ENCODE measurements at regions not wholly inside any gene's neighbourhood (a gene's known extent, or its start where the extent isn't known, plus 50 kb on each side); places are given as distances from the start of the nearest gene placed in this dataset.
"Not testable (repeated sequence)": the region's sequence is repeated elsewhere in the genome, so short reads cannot be mapped to it uniquely, and the experiment has no call there.

GRCh38 chr7:119951614-119952013, 321.4 kb upstream of the KCND2 start:
- 96% methylated on average over 20 of the region's 24 CpGs for WGBS
- H2BK120ac ChIP-seq (ENCODE audit: low read depth, low read length); H3K36me3 ChIP-seq (ENCODE audit: control insufficient read depth in 1 of 2, insufficient read depth in 2 of 2, low read depth in 1 of 2, low read length in 2 of 2); H3K79me1 ChIP-seq (replicated peaks; ENCODE audit: low read length, poor library complexity, severe bottlenecking); H3K9ac ChIP-seq (ENCODE audit: low read length); H2AK5ac ChIP-seq (ENCODE audit: low read length, severe bottlenecking); H3K4ac ChIP-seq (ENCODE audit: low read depth in 1 of 2, low read length in 2 of 2); H4K91ac ChIP-seq (ENCODE audit: low read length); H2BK5ac ChIP-seq (ENCODE audit: low read depth, low read length, poor library complexity, severe bottlenecking); H3K9me3 ChIP-seq (ENCODE audit: control insufficient read depth, low read length); H3K4me3 ChIP-seq (ENCODE audit: insufficient read depth in 1 of 2, low read depth in 1 of 2, low read length in 2 of 2); H3K23ac ChIP-seq (ENCODE audit: low read length in 2 of 2); H3K27me3 ChIP-seq (ENCODE audit: control insufficient read depth in 1 of 2, insufficient read depth in 1 of 2, low read length in 2 of 2); H3K4me2 ChIP-seq (ENCODE audit: low read length, poor library complexity, severe bottlenecking); H4K8ac ChIP-seq (ENCODE audit: low read length); H3K4me1 ChIP-seq (ENCODE audit: control insufficient read depth, insufficient read depth, low read depth, low read length); H3K18ac ChIP-seq (ENCODE audit: low read depth in 1 of 2, low read length in 2 of 2); H3K27ac ChIP-seq (ENCODE audit: low read length, poor library complexity, severe bottlenecking); DNase-seq; H3K14ac ChIP-seq (ENCODE audit: low read length in 2 of 2); H2BK15ac ChIP-seq (ENCODE audit: low read depth, poor library complexity, severe bottlenecking); H2BK12ac ChIP-seq (ENCODE audit: low read length in 2 of 2); H2AFZ ChIP-seq (ENCODE audit: low read depth, low read length): not testable (repeated sequence)

- Histone ChIP-seq H3K18ac (ENCODE audit: low read depth in 1 of 2, low read length in 2 of 2) (no peak overlapping the region), H3K14ac (ENCODE audit: low read length in 2 of 2) (no peak overlapping the region), H3K27ac (ENCODE audit: low read length, poor library complexity, severe bottlenecking) (no peak overlapping the region), H3K4ac (ENCODE audit: low read depth in 1 of 2, low read length in 2 of 2) (no peak overlapping the region), H2BK15ac (ENCODE audit: low read depth, poor library complexity, severe bottlenecking) (no peak overlapping the region), H2AK5ac (ENCODE audit: low read length, severe bottlenecking) (no peak overlapping the region), H3K4me1 (ENCODE audit: control insufficient read depth, insufficient read depth, low read depth, low read length) (no peaks in the 10 kb centered on the region), H4K8ac (ENCODE audit: low read length) (no peak overlapping the region), H2BK5ac (ENCODE audit: low read depth, low read length, poor library complexity, severe bottlenecking) (no peak overlapping the region), H3K9me3 (ENCODE audit: control insufficient read depth, low read length) (no peaks in the 10 kb centered on the region), H3K23ac (ENCODE audit: low read length in 2 of 2) (no peak overlapping the region), H3K27me3 (ENCODE audit: control insufficient read depth in 1 of 2, insufficient read depth in 1 of 2, low read length in 2 of 2) (no peaks in the 10 kb centered on the region), H2AFZ (ENCODE audit: low read depth, low read length) (no peak overlapping the region), H2BK120ac (ENCODE audit: low read depth, low read length) (no peak overlapping the region), H2BK12ac (ENCODE audit: low read length in 2 of 2) (no peak overlapping the region), H3K9ac (ENCODE audit: low read length) (no peak overlapping the region), H3K4me3 (ENCODE audit: insufficient read depth in 1 of 2, low read depth in 1 of 2, low read length in 2 of 2) (no peak overlapping the region), H4K91ac (ENCODE audit: low read length) (no peak overlapping the region), H3K4me2 (ENCODE audit: low read length, poor library complexity, severe bottlenecking) (no peak overlapping the region), H3K79me1 (replicated peaks; ENCODE audit: low read length, poor library complexity, severe bottlenecking) (no peaks in the 10 kb centered on the region), H3K36me3 (ENCODE audit: control insufficient read depth in 1 of 2, insufficient read depth in 2 of 2, low read depth in 1 of 2, low read length in 2 of 2) (no peaks in the 10 kb centered on the region)
- no peak for DNase-seq
Measured at GRCh38 chr7:119957335-119957734, 315.6 kb upstream of the KCND2 start.

GRCh38 chr7:119959811-119960210, 313.2 kb upstream of the KCND2 start:
- H3K4me1 ChIP-seq (ENCODE audit: control insufficient read depth, insufficient read depth, low read depth, low read length): no peaks in the 10 kb centered on the region
- WGBS: no CpG with 5 or more reads among the region's 1 CpG

GRCh38 chr7:119963654-119964053, 309.3 kb upstream of the KCND2 start:
- no peak overlapping the region for H3K14ac ChIP-seq (ENCODE audit: low read length in 2 of 2)
- H2AK5ac ChIP-seq (ENCODE audit: low read length, severe bottlenecking): no peak overlapping the region
- no peak overlapping the region for H2AFZ ChIP-seq (ENCODE audit: low read depth, low read length)
- no peak overlapping the region for H3K23ac ChIP-seq (ENCODE audit: low read length in 2 of 2)
- no peak overlapping the region for H3K9ac ChIP-seq (ENCODE audit: low read length)
- no peak overlapping the region for H2BK5ac ChIP-seq (ENCODE audit: low read depth, low read length, poor library complexity, severe bottlenecking)
- H3K27ac ChIP-seq (ENCODE audit: low read length, poor library complexity, severe bottlenecking): no peak overlapping the region
- no peak overlapping the region for H4K91ac ChIP-seq (ENCODE audit: low read length)
- no peak overlapping the region for H3K4ac ChIP-seq (ENCODE audit: low read depth in 1 of 2, low read length in 2 of 2)
- no peak overlapping the region for H2BK120ac ChIP-seq (ENCODE audit: low read depth, low read length)
- H2BK15ac ChIP-seq (ENCODE audit: low read depth, poor library complexity, severe bottlenecking): no peak overlapping the region
- H4K8ac ChIP-seq (ENCODE audit: low read length): no peak overlapping the region
- H3K9me3 ChIP-seq (ENCODE audit: control insufficient read depth, low read length): no peaks in the 10 kb centered on the region
- H3K4me2 ChIP-seq (ENCODE audit: low read length, poor library complexity, severe bottlenecking): no peak overlapping the region
- no peak overlapping the region for H2BK12ac ChIP-seq (ENCODE audit: low read length in 2 of 2)
- H3K4me3 ChIP-seq (ENCODE audit: insufficient read depth in 1 of 2, low read depth in 1 of 2, low read length in 2 of 2): no peak overlapping the region
- H3K4me1 ChIP-seq (ENCODE audit: control insufficient read depth, insufficient read depth, low read depth, low read length): no peaks in the 10 kb centered on the region
- H3K27me3 ChIP-seq (ENCODE audit: control insufficient read depth in 1 of 2, insufficient read depth in 1 of 2, low read length in 2 of 2): no peaks in the 10 kb centered on the region
- H3K18ac ChIP-seq (ENCODE audit: low read depth in 1 of 2, low read length in 2 of 2): no peak overlapping the region
- peak; percentile 24 for DNase-seq
- no peaks in the 10 kb centered on the region for H3K79me1 ChIP-seq (replicated peaks; ENCODE audit: low read length, poor library complexity, severe bottlenecking)
- no peaks in the 10 kb centered on the region for H3K36me3 ChIP-seq (ENCODE audit: control insufficient read depth in 1 of 2, insufficient read depth in 2 of 2, low read depth in 1 of 2, low read length in 2 of 2)

More at GRCh38 chr7:119959811-119960210, 313.2 kb upstream of the KCND2 start:
- no peak overlapping the region for H3K4me2 ChIP-seq (ENCODE audit: low read length, poor library complexity, severe bottlenecking)
- DNase-seq: peak; percentile 40
- no peak overlapping the region for H2BK120ac ChIP-seq (ENCODE audit: low read depth, low read length)
- H3K27me3 ChIP-seq (ENCODE audit: control insufficient read depth in 1 of 2, insufficient read depth in 1 of 2, low read length in 2 of 2): no peaks in the 10 kb centered on the region
- H3K27ac ChIP-seq (ENCODE audit: low read length, poor library complexity, severe bottlenecking): no peak overlapping the region
- H2BK15ac ChIP-seq (ENCODE audit: low read depth, poor library complexity, severe bottlenecking): no peak overlapping the region
- H3K4me3 ChIP-seq (ENCODE audit: insufficient read depth in 1 of 2, low read depth in 1 of 2, low read length in 2 of 2): no peak overlapping the region
- no peak overlapping the region for H3K18ac ChIP-seq (ENCODE audit: low read depth in 1 of 2, low read length in 2 of 2)
- H3K36me3 ChIP-seq (ENCODE audit: control insufficient read depth in 1 of 2, insufficient read depth in 2 of 2, low read depth in 1 of 2, low read length in 2 of 2): no peaks in the 10 kb centered on the region
- no peak overlapping the region for H3K14ac ChIP-seq (ENCODE audit: low read length in 2 of 2)
- H4K8ac ChIP-seq (ENCODE audit: low read length): no peak overlapping the region
- peak overlapping the region; percentile 33 for H3K9ac ChIP-seq (ENCODE audit: low read length)
- no peak overlapping the region for H3K4ac ChIP-seq (ENCODE audit: low read depth in 1 of 2, low read length in 2 of 2)
- no peak overlapping the region for H4K91ac ChIP-seq (ENCODE audit: low read length)
- H2BK5ac ChIP-seq (ENCODE audit: low read depth, low read length, poor library complexity, severe bottlenecking): no peak overlapping the region
- H3K79me1 ChIP-seq (replicated peaks; ENCODE audit: low read length, poor library complexity, severe bottlenecking): no peaks in the 10 kb centered on the region
- H3K9me3 ChIP-seq (ENCODE audit: control insufficient read depth, low read length): no peaks in the 10 kb centered on the region
- H2AK5ac ChIP-seq (ENCODE audit: low read length, severe bottlenecking): no peak overlapping the region
- no peak overlapping the region for H3K23ac ChIP-seq (ENCODE audit: low read length in 2 of 2)
- H2AFZ ChIP-seq (ENCODE audit: low read depth, low read length): no peak overlapping the region
- H2BK12ac ChIP-seq (ENCODE audit: low read length in 2 of 2): no peak overlapping the region

Data from mesenchymal stem cell (in vitro differentiated cells and primary cell).